SK-N-SH (cell line): ENCODE measurements at regions not wholly inside any gene's neighbourhood (a gene's known extent, or its start where the extent isn't known, plus 50 kb on each side); places are given as distances from the start of the nearest gene placed in this dataset.

Experiments used
- CTCF ChIA-PET: fragments of 300-600, 350-600 bp; formaldehyde crosslinking; extraction: SDS; loops from one replicate; lab custom pipeline; 2021; lab: Yijun Ruan, JAX
- POLR2A ChIA-PET: fragments of 350-600 bp; sonication (Branson Sonifier 250); formaldehyde crosslinking; extraction: SDS; loops from one replicate; lab custom pipeline; 2020; ENCODE audit warnings: antibody characterized with exemption, inconsistent platforms; lab: Yijun Ruan, JAX
- DNase-seq: peaks from one replicate; pipeline ENCODE4 v3.0.0; 2012
- H2AFZ ChIP-seq: fragments of 200-600 bp; sonication (generic); 2 replicates; pipeline ENCODE4 v1.8.1; 2016; ENCODE audit warnings: antibody characterized with exemption, mild to moderate bottlenecking, low read depth
- H3F3A ChIP-seq: fragments of 200-600 bp; sonication (generic); replicated peaks from 2 replicates; pipeline ENCODE3; 2016; ENCODE audit warnings: antibody characterized with exemption, mild to moderate bottlenecking; ENCODE audit not compliant: insufficient read depth
- H3K27ac ChIP-seq, 2 experiments: fragments of 200-500 bp in 1 of 2; fragments of 200-600 bp in 1 of 2; sonication (Bioruptor generic) in 1 of 2; sonication (generic), shearing (Covaris generic) in 1 of 2; 2 replicates each; pipeline versions ENCODE4 v1.5.1 to v1.6.1; 2014 to 2016; ENCODE audit warnings: low read depth in 2 of 2, inconsistent platforms in 1 of 2, low read length in 1 of 2, mild to moderate bottlenecking in 1 of 2, mixed read lengths in 1 of 2
- H3K27me3 ChIP-seq: fragments of 200-600 bp; sonication (generic), shearing (Covaris generic); 2 replicates; pipeline ENCODE4 v1.6.1; 2016; ENCODE audit warnings: mixed run types; ENCODE audit not compliant: insufficient read depth
- H3K36me3 ChIP-seq, 2 experiments: fragments of 200-500 bp in 1 of 2; fragments of 200-600 bp in 1 of 2; sonication (Bioruptor generic) in 1 of 2; sonication (generic) in 1 of 2; replicated peaks in 1 of 2; 2 replicates each; pipeline versions ENCODE3 to v1.5.1; 2014 to 2016; ENCODE audit warnings: low read length in 1 of 2, mild to moderate bottlenecking in 1 of 2; ENCODE audit not compliant: insufficient read depth in 2 of 2, control insufficient read depth in 1 of 2
- H3K4me1 ChIP-seq, 2 experiments: fragments of 200-500 bp in 1 of 2; fragments of 200-600 bp in 1 of 2; sonication (Bioruptor generic) in 1 of 2; sonication (generic), shearing (Covaris generic) in 1 of 2; 2 replicates each; pipeline versions ENCODE4 v1.5.1 to v1.6.1; 2014 to 2016; ENCODE audit warnings: low read depth in 1 of 2, low read length in 1 of 2, mixed run types in 1 of 2; ENCODE audit not compliant: insufficient read depth in 2 of 2, control insufficient read depth in 1 of 2
- H3K4me2 ChIP-seq: fragments of 200-600 bp; sonication (generic), shearing (Covaris generic); 2 replicates; pipeline ENCODE4 v1.6.1; 2017; ENCODE audit warnings: mixed run types
- H3K4me3 ChIP-seq, 2 experiments: fragments of 200-500 bp in 1 of 2; fragments of 200-600 bp in 1 of 2; sonication (Bioruptor generic) in 1 of 2; sonication (generic), shearing (Covaris generic) in 1 of 2; 2 replicates each; pipeline versions ENCODE4 v1.5.1 to v1.8.1; 2014 to 2016; ENCODE audit warnings: low read depth in 2 of 2, inconsistent platforms in 1 of 2, low read length in 1 of 2, mild to moderate bottlenecking in 1 of 2, mixed read lengths in 1 of 2, moderate library complexity in 1 of 2
- H3K79me2 ChIP-seq: fragments of 200-600 bp; sonication (generic); 2 replicates; pipeline ENCODE4 v1.8.1; 2017; ENCODE audit warnings: mild to moderate bottlenecking; ENCODE audit not compliant: insufficient read depth
- H3K9ac ChIP-seq: fragments of 200-600 bp; sonication (generic); 2 replicates; pipeline ENCODE4 v1.6.1; 2017; ENCODE audit warnings: mixed run types
- H3K9me2 ChIP-seq: fragments of 200-600 bp; sonication (generic); 2 replicates; pipeline ENCODE4 v1.6.1; 2017; ENCODE audit warnings: mixed run types
- H3K9me3 ChIP-seq: fragments of 200-600 bp; sonication (generic); 2 replicates; pipeline ENCODE4 v1.6.1; 2017; ENCODE audit warnings: mixed run types, mild to moderate bottlenecking, moderate library complexity
- H4K20me1 ChIP-seq: fragments of 200-600 bp; sonication (generic); 2 replicates; pipeline ENCODE4 v1.6.1; 2017; ENCODE audit warnings: mild to moderate bottlenecking, mixed run types; ENCODE audit not compliant: insufficient read depth
- EP300 ChIP-seq, 2 experiments: IDR thresholded peaks; 2 replicates each; pipeline versions ENCODE4 v1.4.0 to v1.6.1; 2012; ENCODE audit warnings: borderline replicate concordance in 1 of 2, low read depth in 1 of 2, low read length in 1 of 2
- EZH2phosphoT487 ChIP-seq: fragments of 200-600 bp; sonication (generic); IDR thresholded peaks from 2 replicates; pipeline ENCODE4 v1.6.1; 2017; ENCODE audit warnings: low read depth, mixed run types, mild to moderate bottlenecking, antibody characterized with exemption, moderate library complexity, borderline replicate concordance
- FOXJ3 ChIP-seq: sonication (generic); formaldehyde crosslinking; IDR thresholded peaks from 2 replicates; pipeline ENCODE4 v1.5.1; 2020; ENCODE audit warnings: mild to moderate bottlenecking, missing genetic modification reagents
- FOXM1 ChIP-seq: IDR thresholded peaks from 2 replicates; pipeline ENCODE4 v1.4.0; 2012; ENCODE audit warnings: low read depth, mild to moderate bottlenecking
- MEF2A ChIP-seq: IDR thresholded peaks from 2 replicates; pipeline ENCODE4 v1.4.0; 2012; ENCODE audit warnings: low read depth, borderline replicate concordance
- MXI1 ChIP-seq: IDR thresholded peaks from 2 replicates; pipeline ENCODE4 v1.6.1; 2012; ENCODE audit warnings: mild to moderate bottlenecking, low read depth, low read length, improper control_type of control experiment
- NRF1 ChIP-seq: IDR thresholded peaks from 2 replicates; pipeline ENCODE4 v1.6.1; 2012; ENCODE audit warnings: low read depth, mild to moderate bottlenecking, low read length
- POLR2AphosphoS5 ChIP-seq: IDR thresholded peaks from 2 replicates; pipeline ENCODE4 v1.6.1; 2012; ENCODE audit warnings: low read depth, low read length
- RFX5 ChIP-seq: IDR thresholded peaks from 2 replicates; pipeline ENCODE4 v1.6.1; 2012; ENCODE audit warnings: mild to moderate bottlenecking, improper control_type of control experiment, low read length
- RXRA ChIP-seq: IDR thresholded peaks from 2 replicates; pipeline ENCODE4 v1.4.0; 2012; ENCODE audit warnings: low read depth, mild to moderate bottlenecking, borderline replicate concordance
- SIN3A ChIP-seq: IDR thresholded peaks from 2 replicates; pipeline ENCODE4 v1.6.1; 2012; ENCODE audit warnings: low read depth, mild to moderate bottlenecking, low read length, moderate library complexity, borderline replicate concordance
- TAF1 ChIP-seq: IDR thresholded peaks from 2 replicates; pipeline ENCODE4 v1.6.1; 2012; ENCODE audit warnings: low read depth, mild to moderate bottlenecking, low read length, moderate library complexity, borderline replicate concordance
- TEAD4 ChIP-seq: IDR thresholded peaks from 2 replicates; pipeline ENCODE4 v1.4.0; 2012; ENCODE audit warnings: mild to moderate bottlenecking, borderline replicate concordance; ENCODE audit not compliant: insufficient read depth
- WGBS: methylation state at CpG from one replicate; pipeline ENCODE4 v1.1.6; 2017; ENCODE audit warnings: low lambda C conversion rate; 5-methylcytosine and 5-hydroxymethylcytosine counted together
- TF ChIP-seq, protein P1 (sequence below): IDR thresholded peaks from 2 replicates; pipeline ENCODE4 v1.4.0; 2012; ENCODE audit warnings: low read depth

DNA sequence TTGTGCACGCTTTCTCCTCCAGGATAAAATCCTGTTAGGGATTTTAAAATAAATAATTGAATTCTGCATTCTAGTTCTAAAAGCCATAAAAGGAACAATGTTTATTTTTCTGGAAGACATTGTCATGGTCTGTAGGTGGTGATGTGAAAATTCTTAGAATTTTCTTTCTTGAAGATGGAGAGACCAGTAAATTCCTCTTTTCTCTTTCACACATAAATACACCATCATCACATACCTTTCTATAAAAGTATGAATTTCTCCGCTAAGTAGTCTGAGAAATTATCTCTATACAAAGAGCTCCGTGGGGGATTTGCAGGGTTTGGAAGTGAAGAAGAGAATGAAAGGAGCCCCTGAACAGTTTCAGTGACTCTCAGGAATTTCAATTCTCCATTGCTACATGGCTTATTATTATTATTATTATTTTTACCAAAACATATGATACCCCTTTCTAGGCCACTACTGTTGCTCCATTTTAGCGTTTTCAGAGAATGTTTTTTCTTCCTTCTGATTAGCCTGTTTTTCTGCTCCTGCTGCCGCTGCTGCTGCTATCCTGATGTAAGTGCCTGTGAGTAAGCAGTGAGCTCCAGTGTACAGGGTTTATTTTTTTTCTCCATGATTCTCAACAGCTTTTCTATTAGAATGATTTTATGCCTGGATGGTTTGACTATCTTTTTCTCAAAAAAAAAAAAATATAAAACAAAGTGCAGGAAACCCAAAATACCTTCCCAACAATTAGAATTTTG, 145.8 kb downstream of the SAMD5 start (continued):
- TF ChIP-seq MEF2A: no peak
- no peak for TF ChIP-seq RXRA
- no peak for TF ChIP-seq EP300 (IDR thresholded peaks at IDR 0.05; ENCODE audit: borderline replicate concordance in 1 of 2, low read depth in 1 of 2, low read length in 1 of 2)
- TF ChIP-seq FOXJ3 (CRISPR knock-in tag): no peak
- TF ChIP-seq SIN3A: no peak
- no peak for TF ChIP-seq POLR2AphosphoS5
- no peak for TF ChIP-seq EZH2phosphoT487
- TF ChIP-seq MXI1: no peak
- TF ChIP-seq TEAD4: no peak

DNA sequence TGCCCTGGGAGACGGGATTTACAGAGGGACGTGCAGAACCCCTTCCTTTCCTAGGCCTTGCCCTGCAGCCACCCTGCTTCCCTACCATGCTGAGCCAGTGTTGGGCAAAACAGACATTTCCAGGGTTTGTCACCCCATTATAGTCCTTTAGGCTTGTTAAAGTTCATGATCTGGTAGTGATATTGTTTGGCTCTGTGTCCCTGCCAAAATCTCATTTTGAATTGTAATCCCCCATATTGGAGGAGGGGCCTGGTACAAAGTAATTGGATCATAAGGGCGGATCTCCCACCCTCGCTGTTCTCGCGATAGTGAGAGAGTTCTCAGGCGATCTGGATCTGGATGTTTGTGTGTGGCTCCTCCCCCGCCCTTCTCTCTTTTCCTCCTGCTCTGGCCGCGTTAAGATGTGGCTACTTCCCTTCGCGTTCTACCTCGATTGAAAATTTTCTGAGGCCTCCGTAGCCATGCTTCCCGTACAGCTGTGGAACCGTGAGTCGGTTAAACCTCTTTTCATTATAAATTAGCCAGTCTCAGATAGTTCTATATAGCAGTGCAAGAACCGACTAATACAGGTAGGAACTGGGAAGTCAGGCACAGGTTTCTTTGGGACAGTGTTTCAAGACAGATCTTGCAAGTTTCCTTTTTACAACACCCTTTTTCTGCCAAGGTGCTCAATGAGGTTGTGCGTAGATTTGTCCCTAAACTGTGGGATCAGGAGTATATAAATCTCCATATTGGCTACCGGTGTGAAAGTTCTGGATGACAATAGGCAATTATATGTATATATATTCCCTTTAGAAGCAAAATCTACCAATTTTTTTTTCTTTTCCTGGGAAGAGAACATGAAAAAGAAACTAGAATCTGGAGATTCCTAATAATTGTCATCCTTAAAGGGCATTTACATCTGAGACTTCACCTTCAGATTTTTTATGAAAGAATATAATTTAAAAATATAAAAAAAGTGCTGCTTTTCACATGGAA, 152.1 kb downstream of the SAMD5 start:
- Histone ChIP-seq H3K4me2 (no peak overlapping the region), H3K27ac (no peak overlapping the region), H3K4me3 (no peak overlapping the region), H3K9me2 (no peaks in the 10 kb centered on the region), H3K9ac (no peak overlapping the region), H3K27me3 (no peaks in the 10 kb centered on the region)
- CTCF ChIA-PET: no interaction called here
- TF ChIP-seq RFX5 (no peak), FOXM1 (no peak), TEAD4 (no peak), RXRA (no peak), MXI1 (no peak), NRF1 (no peak), TAF1 (no peak)
- TF ChIP-seq, protein P1, sequence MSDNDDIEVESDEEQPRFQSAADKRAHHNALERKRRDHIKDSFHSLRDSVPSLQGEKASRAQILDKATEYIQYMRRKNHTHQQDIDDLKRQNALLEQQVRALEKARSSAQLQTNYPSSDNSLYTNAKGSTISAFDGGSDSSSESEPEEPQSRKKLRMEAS: no peak
- TF ChIP-seq, all 33 proteins: peak for 0
- Histone ChIP-seq H4K20me1 (no peaks in the 10 kb centered on the region), H3K79me2 (no peaks in the 10 kb centered on the region), H3K9me3 (no peaks in the 10 kb centered on the region), H3F3A (no peaks in the 10 kb centered on the region), H3K36me3 (no peaks in the 10 kb centered on the region), H2AFZ (no peak overlapping the region), H3K4me1 (no peaks in the 10 kb centered on the region)
- DNase-seq: no peak
- WGBS: 31% methylated on average over 20 of the region's 20 CpGs
- POLR2A ChIA-PET: no interaction called here
